GM20000 (cell line): ENCODE measurements at regions not wholly inside any gene's neighbourhood (a gene's known extent, or its start where the extent isn't known, plus 50 kb on each side); places are given as distances from the start of the nearest gene placed in this dataset.

Experiments used
- DNase-seq: peaks from one replicate; pipeline ENCODE4 v3.0.0; 2012; ENCODE audit warnings: low spot score
- TF ChIP-seq, protein P1 (sequence below): IDR thresholded peaks from 2 replicates; pipeline ENCODE4 v1.5.1; 2012; ENCODE audit warnings: mild to moderate bottlenecking, control low read depth; ENCODE audit errors: extremely low read depth, missing control alignments

- DNase-seq: no peak
These were observed 180.5 kb downstream of the PHETA1 start for GRCh38 chr12:111188436-111188835.

GRCh38 chr12:111186347-111186746 lies 182.5 kb downstream of the PHETA1 start:
- DNase-seq: no peak
- TF ChIP-seq, protein P1, sequence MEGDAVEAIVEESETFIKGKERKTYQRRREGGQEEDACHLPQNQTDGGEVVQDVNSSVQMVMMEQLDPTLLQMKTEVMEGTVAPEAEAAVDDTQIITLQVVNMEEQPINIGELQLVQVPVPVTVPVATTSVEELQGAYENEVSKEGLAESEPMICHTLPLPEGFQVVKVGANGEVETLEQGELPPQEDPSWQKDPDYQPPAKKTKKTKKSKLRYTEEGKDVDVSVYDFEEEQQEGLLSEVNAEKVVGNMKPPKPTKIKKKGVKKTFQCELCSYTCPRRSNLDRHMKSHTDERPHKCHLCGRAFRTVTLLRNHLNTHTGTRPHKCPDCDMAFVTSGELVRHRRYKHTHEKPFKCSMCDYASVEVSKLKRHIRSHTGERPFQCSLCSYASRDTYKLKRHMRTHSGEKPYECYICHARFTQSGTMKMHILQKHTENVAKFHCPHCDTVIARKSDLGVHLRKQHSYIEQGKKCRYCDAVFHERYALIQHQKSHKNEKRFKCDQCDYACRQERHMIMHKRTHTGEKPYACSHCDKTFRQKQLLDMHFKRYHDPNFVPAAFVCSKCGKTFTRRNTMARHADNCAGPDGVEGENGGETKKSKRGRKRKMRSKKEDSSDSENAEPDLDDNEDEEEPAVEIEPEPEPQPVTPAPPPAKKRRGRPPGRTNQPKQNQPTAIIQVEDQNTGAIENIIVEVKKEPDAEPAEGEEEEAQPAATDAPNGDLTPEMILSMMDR: no peak

More at GRCh38 chr12:111188436-111188835, 180.5 kb downstream of the PHETA1 start:
- TF ChIP-seq, protein P1: no peak

DNA sequence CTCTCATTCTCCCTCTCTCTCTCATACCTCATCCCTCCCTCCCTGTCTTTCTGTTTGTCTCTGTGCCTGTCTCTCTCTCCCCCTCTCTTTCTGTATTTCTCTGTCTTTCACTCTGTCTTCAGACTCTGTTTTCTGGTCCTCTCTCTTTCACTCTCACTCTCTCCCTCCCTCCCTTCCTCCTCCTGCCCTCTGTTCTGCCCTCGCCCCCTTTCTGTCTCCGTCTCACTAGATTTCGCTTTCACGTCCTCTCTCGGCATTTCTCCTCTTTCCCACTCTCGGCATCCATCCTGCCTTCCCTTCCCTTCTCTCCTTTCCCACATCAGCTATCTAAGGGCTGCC lies 183.0 kb downstream of the PHETA1 start:
- no peak for DNase-seq
- TF ChIP-seq, protein P1: no peak

- TF ChIP-seq, protein P1: no peak
- no peak for DNase-seq
These were observed 183.5 kb downstream of the PHETA1 start for GRCh38 chr12:111185206-111185888.

GRCh38 chr12:111184161-111184560 lies 184.7 kb downstream of the PHETA1 start:
- TF ChIP-seq, protein P1: no peak
- DNase-seq: no peak

DNA sequence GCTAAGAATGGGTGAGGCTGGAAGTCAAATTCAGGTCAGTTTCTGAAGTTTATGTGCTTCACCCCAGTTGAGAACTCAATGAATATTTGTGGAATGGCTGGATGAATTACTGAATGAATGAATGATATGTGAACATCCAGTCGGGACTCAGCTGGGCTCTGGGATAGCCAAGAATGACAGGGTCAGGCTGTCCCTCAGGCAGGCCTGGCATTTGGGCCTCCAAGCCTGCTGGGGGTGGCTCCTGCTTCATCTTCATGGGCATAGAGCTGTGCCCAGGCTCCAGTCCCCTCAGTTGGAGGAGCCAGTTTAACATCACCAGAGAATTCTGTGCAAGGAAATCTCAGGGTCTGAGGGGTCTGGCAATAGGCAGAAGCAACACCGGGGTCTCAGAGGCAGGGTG lies 185.8 kb downstream of the PHETA1 start:
- TF ChIP-seq, protein P1: no peak
- no peak for DNase-seq

DNA sequence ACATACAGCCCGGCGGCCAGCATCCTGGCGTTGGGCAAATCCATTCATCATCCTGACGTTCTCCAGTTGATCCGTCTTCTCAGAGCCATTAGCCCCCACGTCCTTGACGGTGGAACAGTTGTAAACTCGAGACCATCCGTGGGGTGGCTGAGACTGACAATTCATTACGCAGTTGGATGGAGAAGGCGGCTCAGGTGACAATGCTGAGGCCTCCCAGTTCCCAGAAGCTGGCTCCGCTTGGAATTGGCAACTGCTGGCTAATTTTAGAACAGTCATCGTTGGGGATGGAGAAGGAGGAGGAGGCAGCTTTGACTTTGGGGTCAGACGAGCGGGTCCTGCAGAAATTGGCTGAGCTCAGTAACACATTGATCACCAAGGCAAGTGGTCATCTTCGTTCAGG lies 186.5 kb downstream of the PHETA1 start:
- TF ChIP-seq, protein P1: no peak
- no peak for DNase-seq
